ENCODE measurements at regions not wholly inside any gene's neighbourhood (a gene's known extent, or its start where the extent isn't known, plus 50 kb on each side); places are given as distances from the start of the nearest gene placed in this dataset.

- TF ChIP-seq, protein P1, sequence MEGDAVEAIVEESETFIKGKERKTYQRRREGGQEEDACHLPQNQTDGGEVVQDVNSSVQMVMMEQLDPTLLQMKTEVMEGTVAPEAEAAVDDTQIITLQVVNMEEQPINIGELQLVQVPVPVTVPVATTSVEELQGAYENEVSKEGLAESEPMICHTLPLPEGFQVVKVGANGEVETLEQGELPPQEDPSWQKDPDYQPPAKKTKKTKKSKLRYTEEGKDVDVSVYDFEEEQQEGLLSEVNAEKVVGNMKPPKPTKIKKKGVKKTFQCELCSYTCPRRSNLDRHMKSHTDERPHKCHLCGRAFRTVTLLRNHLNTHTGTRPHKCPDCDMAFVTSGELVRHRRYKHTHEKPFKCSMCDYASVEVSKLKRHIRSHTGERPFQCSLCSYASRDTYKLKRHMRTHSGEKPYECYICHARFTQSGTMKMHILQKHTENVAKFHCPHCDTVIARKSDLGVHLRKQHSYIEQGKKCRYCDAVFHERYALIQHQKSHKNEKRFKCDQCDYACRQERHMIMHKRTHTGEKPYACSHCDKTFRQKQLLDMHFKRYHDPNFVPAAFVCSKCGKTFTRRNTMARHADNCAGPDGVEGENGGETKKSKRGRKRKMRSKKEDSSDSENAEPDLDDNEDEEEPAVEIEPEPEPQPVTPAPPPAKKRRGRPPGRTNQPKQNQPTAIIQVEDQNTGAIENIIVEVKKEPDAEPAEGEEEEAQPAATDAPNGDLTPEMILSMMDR (IDR thresholded peaks at IDR 0.05; ENCODE audit: low read depth, low read length), result no peak
- H3K4me3 ChIP-seq (ENCODE audit: low read depth, low read length), result no peak overlapping the region
These were observed 248.1 kb upstream of the DEPDC1 start for GRCh38 chr1:68745011-68745410.

GRCh38 chr1:68745451-68745850 is 248.6 kb upstream of the DEPDC1 start:
- H3K4me3 ChIP-seq (ENCODE audit: low read depth, low read length), result no peak overlapping the region
- TF ChIP-seq, protein P1 (IDR thresholded peaks at IDR 0.05; ENCODE audit: low read depth, low read length), result no peak

DNA sequence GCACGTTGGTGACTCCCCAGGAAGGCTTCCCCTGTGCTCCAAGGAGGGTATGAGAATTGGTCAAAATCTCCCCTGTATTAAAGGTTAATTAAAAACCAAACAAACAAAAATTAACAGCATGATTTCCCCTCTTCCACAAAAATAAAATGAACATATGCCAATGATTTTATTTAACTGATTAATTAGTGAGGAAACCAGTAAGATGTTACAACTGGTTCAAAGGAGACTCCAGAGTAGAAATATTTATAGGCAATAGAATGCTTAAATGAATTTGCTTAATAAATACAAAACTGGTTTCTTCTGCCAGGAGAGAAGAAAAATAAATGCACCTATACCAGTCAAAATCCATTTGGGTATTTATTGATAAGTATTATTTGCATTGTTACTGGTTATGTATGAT is 249.5 kb upstream of the DEPDC1 start:
- TF ChIP-seq, protein P1 (IDR thresholded peaks at IDR 0.05; ENCODE audit: low read depth, low read length), result no peak
- no peak overlapping the region for H3K4me3 ChIP-seq (ENCODE audit: low read depth, low read length)

- TF ChIP-seq, protein P1 (IDR thresholded peaks at IDR 0.05; ENCODE audit: low read depth, low read length), result no peak
- H3K4me3 ChIP-seq (ENCODE audit: low read depth, low read length), result no peak overlapping the region
These were observed 254.8 kb upstream of the DEPDC1 start for GRCh38 chr1:68751723-68752122.

- TF ChIP-seq, protein P1 (IDR thresholded peaks at IDR 0.05; ENCODE audit: low read depth, low read length), result no peak
- no peak overlapping the region for H3K4me3 ChIP-seq (ENCODE audit: low read depth, low read length)
These were observed 261.9 kb upstream of the DEPDC1 start for GRCh38 chr1:68758666-68759209.

DNA sequence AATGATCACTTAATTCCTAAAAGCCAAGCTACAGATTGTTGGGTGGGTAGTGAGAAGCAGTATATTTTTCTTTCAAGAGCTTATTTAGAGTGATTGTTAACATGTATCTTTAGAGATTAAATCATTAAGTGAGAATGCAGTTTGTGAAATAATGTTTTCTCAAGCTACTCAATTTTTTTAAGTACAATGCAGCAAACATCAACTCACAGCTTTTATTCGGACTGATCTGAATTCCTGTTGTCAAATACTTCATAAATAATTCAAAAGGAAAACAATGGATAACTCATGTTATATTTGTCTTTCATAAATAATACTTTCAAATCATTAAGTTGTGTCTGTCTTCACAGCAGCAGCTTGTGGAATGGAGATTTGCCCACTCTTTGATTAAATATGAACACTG is 271.1 kb upstream of the DEPDC1 start:
- H3K4me3 ChIP-seq (ENCODE audit: low read depth, low read length), result no peak overlapping the region
- TF ChIP-seq, protein P1 (IDR thresholded peaks at IDR 0.05; ENCODE audit: low read depth, low read length), result no peak

DNA sequence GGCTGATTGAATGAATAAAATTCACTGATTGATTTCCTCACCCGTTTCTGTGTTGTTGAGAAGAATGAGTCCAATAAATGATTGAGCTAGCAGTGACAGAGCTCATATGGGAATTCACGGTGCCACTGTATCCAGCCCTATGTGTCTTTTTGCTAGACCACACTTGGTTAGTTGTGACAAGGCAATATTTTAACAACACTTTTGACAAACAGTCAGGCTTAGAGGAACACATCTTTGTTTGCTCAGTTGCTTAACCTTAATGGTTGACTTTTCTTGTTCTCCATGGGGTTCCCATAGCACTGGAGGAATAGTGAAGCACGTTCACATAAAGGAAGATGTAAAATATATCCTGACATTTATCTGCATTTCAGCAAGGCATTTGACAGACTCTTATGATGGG is 273.9 kb upstream of the DEPDC1 start:
- no peak overlapping the region for H3K4me3 ChIP-seq (ENCODE audit: low read depth, low read length)
- TF ChIP-seq, protein P1 (IDR thresholded peaks at IDR 0.05; ENCODE audit: low read depth, low read length), result no peak

Data from WI38 (cell line).